K562 (cell line): ENCODE measurements at regions not wholly inside any gene's neighbourhood (a gene's known extent, or its start where the extent isn't known, plus 50 kb on each side); places are given as distances from the start of the nearest gene placed in this dataset.

Source experiments
- ATAC-seq: fragments of 200-7000 bp; cut with Tn5 transposase; 3 replicates; pipeline ENCODE4 v1.9.1; 2020; ENCODE audit warnings: moderate library complexity
- BruUV-seq: library from RNA; stranded (reverse); fragments of 400-500 nt; replicated peaks from 2 replicates; lab custom pipeline; 2021; lab: Mats Ljungman, UMichigan
- CTCF ChIA-PET: fragments of 300-600 bp; formaldehyde crosslinking; extraction: SDS; loops from one replicate; lab custom pipeline; 2021; ENCODE audit warnings: low intra/inter-chr PET ratio; lab: Yijun Ruan, JAX
- POLR2A ChIA-PET: fragments of 300-600, 350-650 bp; sonication (Branson Sonifier 250); formaldehyde crosslinking; extraction: SDS; loops from one replicate; lab custom pipeline; 2021; ENCODE audit warnings: antibody characterized with exemption, inconsistent platforms; lab: Yijun Ruan, JAX
- DNase-seq, 4 experiments: peaks; one replicate each; pipeline versions ENCODE4 v3.0.0 to v3.0.0-alpha.2; 2011 to 2018; ENCODE audit warnings: low spot score in 3 of 4, mixed read lengths in 3 of 4; ENCODE audit errors: extremely low read depth in 1 of 4
- FAIRE-seq: peaks from 2 replicates; lab custom pipeline; 2011; peaks lifted over from hg19 to GRCh38; lab: Jason Lieb, UNC
- H2AFZ ChIP-seq: 2 replicates; pipeline ENCODE4 v1.6.0; 2011; ENCODE audit warnings: low read depth, low read length, control low read depth, inconsistent platforms
- H3K27ac ChIP-seq: fragments of 200-600 bp; 3 replicates; pipeline ENCODE4 v1.8.0; 2011; ENCODE audit warnings: low read depth, mild to moderate bottlenecking, control low read depth, inconsistent platforms, low read length, moderate library complexity, mixed read lengths; ENCODE audit errors: extremely low read depth
- H3K27me3 ChIP-seq, 2 experiments: fragments of 300-600 bp in 1 of 2; 2 replicates in 1 of 2; 3 replicates in 1 of 2; pipeline versions ENCODE4 v1.6.0 to v1.8.0; 2011; ENCODE audit warnings: inconsistent platforms in 2 of 2, low read length in 2 of 2, mild to moderate bottlenecking in 1 of 2, mixed read lengths in 1 of 2, moderate library complexity in 1 of 2; ENCODE audit not compliant: control insufficient read depth in 2 of 2, insufficient read depth in 2 of 2
- H3K36me3 ChIP-seq: fragments of 300-600 bp; 3 replicates; pipeline ENCODE4 v1.8.0; 2011; ENCODE audit warnings: mild to moderate bottlenecking, low read length, inconsistent platforms; ENCODE audit not compliant: control insufficient read depth, insufficient read depth
- H3K4me1 ChIP-seq, 2 experiments: fragments of 200-600 bp in 1 of 2; replicated peaks in 1 of 2; 2 replicates in 1 of 2; 3 replicates in 1 of 2; pipeline versions ENCODE4 v1.5.1 to v1.8.0; 2011; ENCODE audit warnings: inconsistent platforms in 2 of 2, low read length in 2 of 2, mild to moderate bottlenecking in 1 of 2, mixed read lengths in 1 of 2, moderate library complexity in 1 of 2; ENCODE audit not compliant: control insufficient read depth in 2 of 2, insufficient read depth in 2 of 2
- H3K4me2 ChIP-seq: 2 replicates; pipeline ENCODE4 v1.6.1; 2011; ENCODE audit warnings: low read length, control low read depth, inconsistent platforms, mixed read lengths; ENCODE audit not compliant: insufficient read depth
- H3K4me3 ChIP-seq: fragments of 200-600 bp; sonication (generic), shearing (Covaris generic); 2 replicates; pipeline ENCODE4 v1.5.1; 2016; ENCODE audit warnings: control low read depth, inconsistent platforms
- H3K79me2 ChIP-seq: fragments of 200-600 bp; 3 replicates; pipeline ENCODE4 v1.8.0; 2011; ENCODE audit warnings: low read length, inconsistent platforms; ENCODE audit not compliant: control insufficient read depth, insufficient read depth
- H3K9ac ChIP-seq, 2 experiments: 2 replicates each; pipeline versions ENCODE4 v1.6.0 to v1.6.1; 2011; ENCODE audit warnings: low read depth in 2 of 2, low read length in 2 of 2, control low read depth in 1 of 2, inconsistent platforms in 1 of 2, mild to moderate bottlenecking in 1 of 2, mixed read lengths in 1 of 2; ENCODE audit not compliant: insufficient read depth in 1 of 2
- H3K9me1 ChIP-seq: one replicate; pipeline ENCODE4 v1.6.0; 2011; ENCODE audit warnings: inconsistent platforms, mild to moderate bottlenecking, low read length, moderate library complexity; ENCODE audit not compliant: control insufficient read depth, insufficient read depth
- H3K9me3 ChIP-seq: replicated peaks from 2 replicates; pipeline ENCODE4 v1.5.1; 2011; ENCODE audit warnings: low read depth, low read length, inconsistent platforms; ENCODE audit not compliant: control insufficient read depth, insufficient read depth
- H4K20me1 ChIP-seq: replicated peaks from 2 replicates; pipeline ENCODE4 v1.6.1; 2011; ENCODE audit warnings: low read length, inconsistent platforms, mixed read lengths; ENCODE audit not compliant: control insufficient read depth, insufficient read depth
- CHD2 ChIP-seq: IDR thresholded peaks from 2 replicates; pipeline ENCODE4 v1.6.1; 2011; ENCODE audit warnings: low read depth, low read length
- CXXC5 ChIP-seq: fragments of 250-450 bp; sonication (Bioruptor Pico); IDR thresholded peaks from 2 replicates; pipeline ENCODE4 v1.8.0; 2022; ENCODE audit warnings: inconsistent platforms, mild to moderate bottlenecking, moderate library complexity
- MED1 ChIP-seq: sonication (generic); formaldehyde crosslinking; IDR thresholded peaks from 2 replicates; pipeline ENCODE4 v1.8.1; 2023; ENCODE audit warnings: missing genetic modification reagents, borderline replicate concordance
- MLLT1 ChIP-seq, 2 experiments: fragments of 450-650 bp; IDR thresholded peaks; 2 replicates each; pipeline ENCODE4 v1.6.1; 2016
- NR2C2 ChIP-seq, 2 experiments: fragments of 200-800 bp in 1 of 2; sonication (Bioruptor generic) in 1 of 2; sonication (generic) in 1 of 2; formaldehyde crosslinking in 1 of 2; IDR thresholded peaks; 2 replicates each; pipeline versions ENCODE4 v1.6.1 to v1.8.0; 2016 to 2022; ENCODE audit warnings: mild to moderate bottlenecking in 1 of 2, missing compliant biosample characterization in 1 of 2, missing genetic modification characterization in 1 of 2, missing genetic modification reagents in 1 of 2
- POLR3G ChIP-seq: IDR thresholded peaks from 2 replicates; pipeline ENCODE4 v1.6.1; 2011; ENCODE audit not compliant: insufficient read length, insufficient replicate concordance; ENCODE audit errors: extremely low read depth
- SIN3A ChIP-seq, 2 experiments: fragments of 150-350 bp in 1 of 2; IDR thresholded peaks; 2 replicates each; pipeline ENCODE4 v1.6.1; 2011 to 2016; ENCODE audit warnings: borderline replicate concordance in 2 of 2, low read depth in 2 of 2, low read length in 2 of 2, mild to moderate bottlenecking in 2 of 2, moderate library complexity in 2 of 2; ENCODE audit not compliant: control insufficient read depth in 1 of 2
- SLC30A9 ChIP-seq: fragments of 250-450 bp; sonication (Bioruptor Pico); IDR thresholded peaks from 2 replicates; pipeline ENCODE4 v1.8.0; 2022; ENCODE audit warnings: mild to moderate bottlenecking, moderate library complexity
- TOE1 ChIP-seq, 2 experiments: fragments of 450-650 bp in 1 of 2; sonication (generic) in 1 of 2; formaldehyde crosslinking in 1 of 2; IDR thresholded peaks; 2 replicates each; pipeline versions ENCODE4 v1.7.1 to v1.8.0; 2016 to 2022; ENCODE audit warnings: borderline replicate concordance in 2 of 2, mild to moderate bottlenecking in 2 of 2, antibody characterized with exemption in 1 of 2, inconsistent platforms in 1 of 2, low read depth in 1 of 2, missing genetic modification reagents in 1 of 2, moderate library complexity in 1 of 2
- ZNF217 ChIP-seq: sonication (generic); formaldehyde crosslinking; IDR thresholded peaks from 2 replicates; pipeline ENCODE4 v1.8.0; 2022; ENCODE audit warnings: mild to moderate bottlenecking, missing genetic modification reagents
- WGBS: fragments of 100-300 bp; shearing (Covaris generic); methylation state at CpG from one replicate; pipeline ENCODE4 v1.1.6; 2016; ENCODE audit warnings: low coverage, mixed read lengths; ENCODE audit not compliant: insufficient coverage; ENCODE audit errors: missing lambda C conversion rate; 5-methylcytosine and 5-hydroxymethylcytosine counted together
- in situ Hi-C: fragments of 300-500 bp; cut with MboI; formaldehyde crosslinking; loops from 4 replicates; pipeline ENCODE4 v1.15.0; 2018; ENCODE audit warnings: inconsistent platforms, mixed read lengths
- intact Hi-C: fragments of 100-400 bp; cut with micrococcal nuclease; formaldehyde crosslinking; loops from 2 replicates; pipeline ENCODE4 v1.14.2; 2022
- TF ChIP-seq, protein P1 (sequence below): sonication (generic); formaldehyde crosslinking; IDR thresholded peaks from 2 replicates; pipeline ENCODE4 v1.8.0; 2022; ENCODE audit warnings: mild to moderate bottlenecking, low read depth, missing genetic modification reagents

GRCh38 chr18:43435851-43436250 lies 158.6 kb upstream of the SYT4 start (continued):
- no peak for TF ChIP-seq CHD2
- no peak for TF ChIP-seq NR2C2 (CRISPR knock-in tag; IDR thresholded peaks at IDR 0.05)
- TF ChIP-seq NR2C2 (tag; IDR thresholded peaks at IDR 0.05): no peak
- TF ChIP-seq, protein P1, sequence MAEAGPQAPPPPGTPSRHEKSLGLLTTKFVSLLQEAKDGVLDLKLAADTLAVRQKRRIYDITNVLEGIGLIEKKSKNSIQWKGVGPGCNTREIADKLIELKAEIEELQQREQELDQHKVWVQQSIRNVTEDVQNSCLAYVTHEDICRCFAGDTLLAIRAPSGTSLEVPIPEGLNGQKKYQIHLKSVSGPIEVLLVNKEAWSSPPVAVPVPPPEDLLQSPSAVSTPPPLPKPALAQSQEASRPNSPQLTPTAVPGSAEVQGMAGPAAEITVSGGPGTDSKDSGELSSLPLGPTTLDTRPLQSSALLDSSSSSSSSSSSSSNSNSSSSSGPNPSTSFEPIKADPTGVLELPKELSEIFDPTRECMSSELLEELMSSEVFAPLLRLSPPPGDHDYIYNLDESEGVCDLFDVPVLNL (CRISPR knock-in tag): no peak
- no peak for TF ChIP-seq SLC30A9
- TF ChIP-seq MED1 (CRISPR knock-in tag): no peak
- TF ChIP-seq TOE1 (IDR thresholded peaks at IDR 0.05; ENCODE audit: borderline replicate concordance): no peak
- TF ChIP-seq TOE1 (CRISPR knock-in tag; IDR thresholded peaks at IDR 0.05; ENCODE audit: borderline replicate concordance, low read depth): no peak
- TF ChIP-seq, all 486 proteins: peak for 0

GRCh38 chr18:43442131-43442530 lies 164.8 kb upstream of the SYT4 start:
- Histone ChIP-seq H3K27ac (no peak overlapping the region), H3K27me3 (no peaks in the 10 kb centered on the region), H3K4me2 (no peak overlapping the region), H3K9me3 (no peaks in the 10 kb centered on the region), H3K4me3 (no peak overlapping the region), H3K79me2 (no peaks in the 10 kb centered on the region), H3K9me1 (no peaks in the 10 kb centered on the region), H2AFZ (no peak overlapping the region), H3K4me1 (no peaks in the 10 kb centered on the region), H3K9ac (no peak overlapping the region), H3K36me3 (no peaks in the 10 kb centered on the region), H4K20me1 (no peaks in the 10 kb centered on the region)
- in situ Hi-C loops: no loop called here
- intact Hi-C loops: no loop called here
- 6% methylated on average over 2 of the region's 4 CpGs for WGBS
- TF ChIP-seq POLR3G: no peak
- TF ChIP-seq MLLT1 (IDR thresholded peaks at IDR 0.05): no peak
- TF ChIP-seq ZNF217 (CRISPR knock-in tag): no peak
- no peak for TF ChIP-seq CXXC5 (CRISPR knock-in tag)
- no peak for TF ChIP-seq SIN3A (IDR thresholded peaks at IDR 0.05; ENCODE audit: borderline replicate concordance in 2 of 2, control insufficient read depth in 1 of 2, low read depth in 2 of 2, low read length in 2 of 2)
- CTCF ChIA-PET: interaction anchor here (0.6 kb wide), 1 partner anchor 22 kb away, joined by 3 read pairs; no protein-coding TSS in a partner anchor
- no TSS peak for BruUV-seq
- no peak for DNase-seq
- no peak for ATAC-seq
- no peak for FAIRE-seq
- POLR2A ChIA-PET: no interaction called here
